MCF 10A (cell line): ENCODE measurements at regions not wholly inside any gene's neighbourhood (a gene's known extent, or its start where the extent isn't known, plus 50 kb on each side); places are given as distances from the start of the nearest gene placed in this dataset.

ENCODE experiments used
- BruUV-seq: library from RNA; stranded (reverse); fragments of 400-500 nt; replicated peaks from 2 replicates; lab custom pipeline; 2021; lab: Mats Ljungman, UMichigan
- CTCF ChIA-PET: fragments of 300-600 bp; sonication (Branson Sonifier 250); formaldehyde crosslinking; extraction: SDS; loops from one replicate; lab custom pipeline; 2021; ENCODE audit warnings: antibody characterized with exemption, inconsistent platforms; lab: Yijun Ruan, JAX
- POLR2A ChIA-PET: fragments of 300-600, 350-650 bp; sonication (Branson Sonifier 250); formaldehyde crosslinking; extraction: SDS; loops from one replicate; lab custom pipeline; 2020; ENCODE audit warnings: antibody characterized with exemption, inconsistent platforms; lab: Yijun Ruan, JAX
- DNase-seq: peaks from one replicate; pipeline ENCODE4 v3.0.0-alpha.2; 2018; ENCODE audit not compliant: unreplicated experiment
- H3K27ac Mint-ChIP-seq: one replicate; pipeline ENCODE4 v1.8.0; 2022; ENCODE audit warnings: mild to moderate bottlenecking, low read depth, mixed read lengths; ENCODE audit not compliant: unreplicated experiment
- H3K27me3 Mint-ChIP-seq: one replicate; pipeline ENCODE4 v1.8.0; 2022; ENCODE audit warnings: mixed read lengths; ENCODE audit not compliant: insufficient read depth, unreplicated experiment
- H3K36me3 Mint-ChIP-seq: one replicate; pipeline ENCODE4 v1.8.0; 2022; ENCODE audit warnings: mild to moderate bottlenecking, moderate library complexity, mixed read lengths; ENCODE audit not compliant: insufficient read depth, unreplicated experiment
- H3K4me1 Mint-ChIP-seq: one replicate; pipeline ENCODE4 v1.8.0; 2022; ENCODE audit warnings: mixed read lengths; ENCODE audit not compliant: insufficient read depth, unreplicated experiment
- H3K4me3 Mint-ChIP-seq: one replicate; pipeline ENCODE4 v1.8.0; 2022; ENCODE audit warnings: mild to moderate bottlenecking, moderate library complexity, mixed read lengths; ENCODE audit not compliant: unreplicated experiment
- H3K9me3 Mint-ChIP-seq: one replicate; pipeline ENCODE4 v1.8.0; 2022; ENCODE audit warnings: mixed read lengths; ENCODE audit not compliant: unreplicated experiment
- intact Hi-C: fragments of 100-400 bp; cut with micrococcal nuclease; formaldehyde crosslinking; loops from 2 replicates; pipeline ENCODE4 v1.14.1; 2022
- TF ChIP-seq, protein P1 (sequence below): fragments of 200-600 bp; IDR thresholded peaks from one replicate; pipeline ENCODE4 v1.8.0; 2022; ENCODE audit warnings: antibody characterized with exemption, mild to moderate bottlenecking; ENCODE audit not compliant: unreplicated experiment

GRCh38 chr6:98203170-98203806 is 631.1 kb upstream of the POU3F2 start:
- no peaks in the 10 kb centered on the region for H3K4me1 Mint-ChIP-seq
- intact Hi-C loops, result no loop called here
- peak; percentile 36 for DNase-seq
- H3K27ac Mint-ChIP-seq, result no peak overlapping the region
- ChIA-PET POLR2A (interaction anchor here (0.6 kb wide), 1 partner anchor 912 kb away, joined by 5 read pairs; no protein-coding TSS in a partner anchor), CTCF (no interaction called here)
- H3K9me3 Mint-ChIP-seq, result no peaks in the 10 kb centered on the region
- BruUV-seq, result no TSS peak
- H3K4me3 Mint-ChIP-seq, result no peak overlapping the region
- H3K36me3 Mint-ChIP-seq, result no peaks in the 10 kb centered on the region
- TF ChIP-seq, protein P1, sequence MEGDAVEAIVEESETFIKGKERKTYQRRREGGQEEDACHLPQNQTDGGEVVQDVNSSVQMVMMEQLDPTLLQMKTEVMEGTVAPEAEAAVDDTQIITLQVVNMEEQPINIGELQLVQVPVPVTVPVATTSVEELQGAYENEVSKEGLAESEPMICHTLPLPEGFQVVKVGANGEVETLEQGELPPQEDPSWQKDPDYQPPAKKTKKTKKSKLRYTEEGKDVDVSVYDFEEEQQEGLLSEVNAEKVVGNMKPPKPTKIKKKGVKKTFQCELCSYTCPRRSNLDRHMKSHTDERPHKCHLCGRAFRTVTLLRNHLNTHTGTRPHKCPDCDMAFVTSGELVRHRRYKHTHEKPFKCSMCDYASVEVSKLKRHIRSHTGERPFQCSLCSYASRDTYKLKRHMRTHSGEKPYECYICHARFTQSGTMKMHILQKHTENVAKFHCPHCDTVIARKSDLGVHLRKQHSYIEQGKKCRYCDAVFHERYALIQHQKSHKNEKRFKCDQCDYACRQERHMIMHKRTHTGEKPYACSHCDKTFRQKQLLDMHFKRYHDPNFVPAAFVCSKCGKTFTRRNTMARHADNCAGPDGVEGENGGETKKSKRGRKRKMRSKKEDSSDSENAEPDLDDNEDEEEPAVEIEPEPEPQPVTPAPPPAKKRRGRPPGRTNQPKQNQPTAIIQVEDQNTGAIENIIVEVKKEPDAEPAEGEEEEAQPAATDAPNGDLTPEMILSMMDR, result no peak
- H3K27me3 Mint-ChIP-seq, result no peaks in the 10 kb centered on the region

- intact Hi-C loops, result no loop called here
- H3K9me3 Mint-ChIP-seq, result no peaks in the 10 kb centered on the region
- no peak overlapping the region for H3K4me3 Mint-ChIP-seq
- H3K4me1 Mint-ChIP-seq, result no peaks in the 10 kb centered on the region
- no TSS peak for BruUV-seq
- POLR2A ChIA-PET, result no interaction called here
- CTCF ChIA-PET, result no interaction called here
- H3K36me3 Mint-ChIP-seq, result no peaks in the 10 kb centered on the region
- H3K27me3 Mint-ChIP-seq, result no peaks in the 10 kb centered on the region
- no peak for DNase-seq
- TF ChIP-seq, protein P1, result no peak
- H3K27ac Mint-ChIP-seq, result no peak overlapping the region
Observed at GRCh38 chr6:98212468-98212867, 621.9 kb upstream of the POU3F2 start.

DNA sequence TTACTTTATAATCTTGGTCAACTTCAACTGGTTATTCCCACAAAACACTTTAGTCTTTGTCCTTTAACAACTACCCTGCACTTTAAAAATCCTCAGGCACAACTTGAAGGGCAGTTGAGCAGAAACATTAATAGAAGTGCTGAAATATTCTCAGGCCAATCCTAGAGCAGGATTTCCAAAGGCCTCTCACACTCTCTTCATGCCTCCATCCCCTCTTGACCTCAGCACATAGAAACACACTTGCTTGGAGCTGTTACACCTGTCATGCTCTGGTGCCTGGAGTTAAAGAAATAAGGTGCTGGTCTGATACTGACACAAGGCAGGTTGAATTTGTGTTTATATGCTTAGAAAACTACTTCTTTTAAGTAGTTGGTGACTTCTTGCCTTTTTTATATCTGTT is 618.8 kb upstream of the POU3F2 start:
- H3K27me3 Mint-ChIP-seq, result no peaks in the 10 kb centered on the region
- no peak overlapping the region for H3K4me3 Mint-ChIP-seq
- no peaks in the 10 kb centered on the region for H3K36me3 Mint-ChIP-seq
- H3K9me3 Mint-ChIP-seq, result peaks cover 3% of the 10 kb centered on the region
- no peak overlapping the region for H3K27ac Mint-ChIP-seq
- intact Hi-C loops, result no loop called here
- TF ChIP-seq, protein P1, result no peak
- DNase-seq, result no peak
- no peaks in the 10 kb centered on the region for H3K4me1 Mint-ChIP-seq
- ChIA-PET POLR2A (no interaction called here), CTCF (no interaction called here)
- no TSS peak for BruUV-seq

DNA sequence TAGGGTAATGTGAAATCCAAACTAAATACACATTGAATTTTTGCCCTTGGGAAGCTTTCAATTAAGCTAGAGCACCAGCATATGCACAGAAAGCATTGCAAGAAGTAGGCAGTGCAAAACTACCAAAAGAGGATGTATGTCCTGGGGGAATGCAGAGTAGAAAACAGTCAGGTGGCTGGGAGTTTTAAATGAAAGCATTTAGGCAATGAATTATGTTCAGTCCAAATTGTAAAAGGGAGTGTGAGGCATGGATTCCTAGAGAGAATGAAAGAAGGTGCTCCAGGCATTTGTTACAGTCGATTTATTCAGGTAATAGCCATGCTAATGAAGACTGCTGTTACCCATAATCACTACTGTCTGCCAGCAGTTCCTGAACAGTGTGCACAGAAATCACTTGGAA is 604.1 kb upstream of the POU3F2 start:
- Mint-ChIP-seq H3K4me3 (no peak overlapping the region), H3K9me3 (peaks cover 19% of the 10 kb centered on the region), H3K27ac (no peak overlapping the region), H3K36me3 (no peaks in the 10 kb centered on the region), H3K4me1 (no peaks in the 10 kb centered on the region), H3K27me3 (no peaks in the 10 kb centered on the region)
- TF ChIP-seq, protein P1, result no peak
- intact Hi-C loops, result no loop called here
- BruUV-seq, result no TSS peak
- no peak for DNase-seq
- ChIA-PET POLR2A (no interaction called here), CTCF (no interaction called here)
